Spleen (tissue), 11 donors: ENCODE measurements at regions not wholly inside any gene's neighbourhood (a gene's known extent, or its start where the extent isn't known, plus 50 kb on each side); places are given as distances from the start of the nearest gene placed in this dataset.

Experiments
- DNase-seq: peaks from one replicate; pipeline ENCODE4 v3.0.0-alpha.2; 2020
- H3K27ac ChIP-seq, 8 donors: fragments of 200-600 bp; sonication (generic) in 7 of 8; 1 replicate in 4 of 8; 2 replicates in 4 of 8; pipeline versions ENCODE4 v1.5.0 to v1.8.0; 2016 to 2021; ENCODE audit warnings: inconsistent platforms in 4 of 8, mild to moderate bottlenecking in 4 of 8, moderate library complexity in 1 of 8
- H3K27me3 ChIP-seq, 7 donors: fragments of 200-600 bp; sonication (generic) in 6 of 7; replicated peaks in 1 of 7; 1 replicate in 4 of 7; 2 replicates in 3 of 7; pipeline versions ENCODE4 v1.5.0 to v1.8.0; 2016 to 2021; ENCODE audit warnings: inconsistent platforms in 3 of 7, mild to moderate bottlenecking in 1 of 7
- H3K36me3 ChIP-seq, 6 donors: fragments of 200-600 bp; sonication (generic) in 5 of 6; 1 replicate in 4 of 6; 2 replicates in 2 of 6; pipeline versions ENCODE4 v1.5.0 to v1.8.0; 2016 to 2021; ENCODE audit warnings: inconsistent platforms in 2 of 6
- H3K4me1 ChIP-seq, 6 donors: fragments of 200-600 bp; sonication (generic) in 5 of 6; 1 replicate in 3 of 6; 2 replicates in 3 of 6; pipeline versions ENCODE4 v1.5.0 to v1.8.0; 2016 to 2021; ENCODE audit warnings: inconsistent platforms in 3 of 6
- H3K4me3 ChIP-seq, 8 donors: fragments of 200-600 bp; sonication (generic) in 7 of 8; 1 replicate in 4 of 8; 2 replicates in 4 of 8; pipeline versions ENCODE4 v1.5.0 to v1.8.0; 2016 to 2021; ENCODE audit warnings: inconsistent platforms in 4 of 8, mild to moderate bottlenecking in 4 of 8, moderate library complexity in 2 of 8
- H3K9me3 ChIP-seq, 8 donors: fragments of 200-600 bp; sonication (generic) in 7 of 8; 1 replicate in 4 of 8; 2 replicates in 4 of 8; pipeline versions ENCODE4 v1.5.0 to v1.8.0; 2016 to 2021; ENCODE audit warnings: inconsistent platforms in 4 of 8
- CTCF ChIP-seq, 11 experiments: fragments of 200-600 bp in 7 of 11; fragments of 450-650 bp in 4 of 11; sonication (generic) in 4 of 11; IDR thresholded peaks in 8 of 11; conservative IDR thresholded peaks in 3 of 11; 1 replicate in 7 of 11; 2 replicates in 4 of 11; pipeline versions ENCODE4 v1.4.0 to v1.8.0; 2016 to 2021; ENCODE audit warnings: antibody characterized with exemption in 11 of 11, inconsistent platforms in 4 of 11, mild to moderate bottlenecking in 1 of 11
- POLR2A ChIP-seq, 3 donors: fragments of 450-650 bp; IDR thresholded peaks; one replicate each; pipeline ENCODE4 v1.5.1; 2017; ENCODE audit warnings: antibody characterized with exemption in 3 of 3, mild to moderate bottlenecking in 1 of 3
- POLR2AphosphoS5 ChIP-seq, 3 donors: sonication (generic); formaldehyde crosslinking; IDR thresholded peaks; one replicate each; pipeline ENCODE4 v1.5.1; 2017; ENCODE audit warnings: antibody characterized with exemption in 3 of 3
- WGBS, 5 donors: extraction: QIAGEN DNeasy Blood & Tissue Kit in 3 of 5; methylation state at CpG; one replicate each; pipeline versions ENCODE4 v1.1.5 to v1.1.7; 2013 to 2018; 5-methylcytosine and 5-hydroxymethylcytosine counted together
- intact Hi-C: fragments of 100-400 bp; cut with DNase I; formaldehyde crosslinking; loops from one replicate; pipeline ENCODE4 v1.15.0; 2023; ENCODE audit warnings: low total_unique reads
- donor health status: healthy with polysubstance abuse.
- donor health status: DM: no; HTN: no; CAD: no; lungs with moderate emphysema.
- donor health status: DM: no; HTN: no; CAD: no.
- donor health status: Bipolar disorder and iron deficiency.
- donor health status: healthy.
- donor health status: DM: no; HTN: no; CAD: no.
- donor health status: DM: yes; HTN: yes; CAD: no.

GRCh38 chr3:63146154-63146553 is 132.0 kb upstream of the SYNPR start:
- Histone ChIP-seq H3K9me3 (peaks cover 0 to 3% (median 0%) of the 10 kb centered on the region in 8 donors), H3K27me3 (no peaks in the 10 kb centered on the region), H3K4me1 (no peaks in the 10 kb centered on the region), H3K27ac (no peak overlapping the region), H3K36me3 (no peaks in the 10 kb centered on the region), H3K4me3 (no peak overlapping the region)
- DNase-seq, result no peak
- 90 to 94% (median 93%) methylated on average over 4 of the region's 4 CpGs for WGBS, 5 donors
- TF ChIP-seq POLR2AphosphoS5 (IDR thresholded peaks at IDR 0.05), result no peak
- no peak for TF ChIP-seq CTCF (IDR thresholded peaks at IDR 0.05 in 8 of 11, conservative IDR thresholded peaks at IDR 0.05 in 3 of 11)
- no peak for TF ChIP-seq POLR2A (IDR thresholded peaks at IDR 0.05)
- intact Hi-C loops, result no loop called here

- no peak for DNase-seq
- Histone ChIP-seq H3K4me3 (no peak overlapping the region), H3K4me1 (no peaks in the 10 kb centered on the region), H3K36me3 (no peaks in the 10 kb centered on the region), H3K27ac (no peak overlapping the region), H3K9me3 (peaks cover 0 to 4% (median 0%) of the 10 kb centered on the region in 8 donors), H3K27me3 (no peaks in the 10 kb centered on the region)
- TF ChIP-seq CTCF (IDR thresholded peaks at IDR 0.05 in 8 of 11, conservative IDR thresholded peaks at IDR 0.05 in 3 of 11), result no peak
- 52 to 68% (median 67%) methylated on average over 3 of the region's 3 CpGs for WGBS, 5 donors
- intact Hi-C loops, result no loop called here
Observed at GRCh38 chr3:63150880-63151279, 127.2 kb upstream of the SYNPR start.

- H3K27ac ChIP-seq, result no peak overlapping the region
- no peak for DNase-seq
- no peaks in the 10 kb centered on the region for H3K27me3 ChIP-seq
- no peak for TF ChIP-seq CTCF (IDR thresholded peaks at IDR 0.05 in 8 of 11, conservative IDR thresholded peaks at IDR 0.05 in 3 of 11)
- no peak for TF ChIP-seq POLR2A (IDR thresholded peaks at IDR 0.05)
- TF ChIP-seq POLR2AphosphoS5 (IDR thresholded peaks at IDR 0.05), result no peak
- no peaks in the 10 kb centered on the region for H3K36me3 ChIP-seq
- H3K4me1 ChIP-seq, result no peaks in the 10 kb centered on the region
- no peak overlapping the region for H3K4me3 ChIP-seq
- WGBS, 5 donors, result 63 to 78% (median 73%) methylated on average over 1 of the region's 1 CpG
- intact Hi-C loops, result no loop called here
- peaks cover 0 to 9% (median 0%) of the 10 kb centered on the region in 8 donors for H3K9me3 ChIP-seq
Observed at GRCh38 chr3:63151897-63152296, 126.2 kb upstream of the SYNPR start.

GRCh38 chr3:63159764-63160163 is 118.3 kb upstream of the SYNPR start:
- 69 to 90% (median 80%) methylated on average over 2 of the region's 2 CpGs for WGBS, 5 donors
- H3K4me3 ChIP-seq, result no peak overlapping the region
- intact Hi-C loops, result no loop called here
- H3K9me3 ChIP-seq, result peaks cover 0 to 19% (median 0%) of the 10 kb centered on the region in 8 donors
- TF ChIP-seq CTCF (IDR thresholded peaks at IDR 0.05 in 8 of 11, conservative IDR thresholded peaks at IDR 0.05 in 3 of 11) (no peak), POLR2AphosphoS5 (IDR thresholded peaks at IDR 0.05) (no peak), POLR2A (IDR thresholded peaks at IDR 0.05) (no peak)
- no peaks in the 10 kb centered on the region for H3K27me3 ChIP-seq
- H3K4me1 ChIP-seq, result no peaks in the 10 kb centered on the region
- H3K36me3 ChIP-seq, result no peaks in the 10 kb centered on the region
- DNase-seq, result no peak
- no peak overlapping the region for H3K27ac ChIP-seq
